ENCODE measurements at regions not wholly inside any gene's neighbourhood (a gene's known extent, or its start where the extent isn't known, plus 50 kb on each side); places are given as distances from the start of the nearest gene placed in this dataset.
"Not testable (repeated sequence)": the region's sequence is repeated elsewhere in the genome, so short reads cannot be mapped to it uniquely, and the experiment has no call there.

GRCh38 chr3:194189243-194189791 lies 53.4 kb downstream of the HES1 start:
- no peaks in the 10 kb centered on the region for H3K36me3 ChIP-seq (ENCODE audit: control insufficient read depth in 1 of 2, insufficient read depth in 2 of 2, low read length in 2 of 2)
- H3K27me3 ChIP-seq (ENCODE audit: low read depth, low read length): no peaks in the 10 kb centered on the region
- no peak overlapping the region for H3K27ac ChIP-seq (ENCODE audit: low read length)
- H3K4me3 ChIP-seq (ENCODE audit: low read depth in 1 of 2, low read length in 2 of 2): no peak overlapping the region
- no peaks in the 10 kb centered on the region for H3K4me1 ChIP-seq (ENCODE audit: control insufficient read depth in 1 of 2, insufficient read depth in 2 of 2, low read length in 2 of 2)
- no peaks in the 10 kb centered on the region for H3K9me3 ChIP-seq (ENCODE audit: control insufficient read depth in 1 of 2, low read length in 2 of 2)

GRCh38 chr3:194191850-194192249 lies 55.9 kb downstream of the HES1 start:
- not testable (repeated sequence) for H3K27me3 ChIP-seq (ENCODE audit: low read depth, low read length); H3K4me3 ChIP-seq (ENCODE audit: low read depth in 1 of 2, low read length in 2 of 2); H3K27ac ChIP-seq (ENCODE audit: low read length); H3K9me3 ChIP-seq (ENCODE audit: control insufficient read depth in 1 of 2, low read length in 2 of 2); H3K4me1 ChIP-seq (ENCODE audit: control insufficient read depth in 1 of 2, insufficient read depth in 2 of 2, low read length in 2 of 2); H3K36me3 ChIP-seq (ENCODE audit: control insufficient read depth in 1 of 2, insufficient read depth in 2 of 2, low read length in 2 of 2)

- H3K36me3 ChIP-seq (ENCODE audit: control insufficient read depth in 1 of 2, insufficient read depth in 2 of 2, low read length in 2 of 2): no peaks in the 10 kb centered on the region
- no peak overlapping the region for H3K4me3 ChIP-seq (ENCODE audit: low read depth in 1 of 2, low read length in 2 of 2)
- H3K27ac ChIP-seq (ENCODE audit: low read length): no peak overlapping the region
- no peaks in the 10 kb centered on the region for H3K27me3 ChIP-seq (ENCODE audit: low read depth, low read length)
- no peaks in the 10 kb centered on the region for H3K9me3 ChIP-seq (ENCODE audit: control insufficient read depth in 1 of 2, low read length in 2 of 2)
- H3K4me1 ChIP-seq (ENCODE audit: control insufficient read depth in 1 of 2, insufficient read depth in 2 of 2, low read length in 2 of 2): no peaks in the 10 kb centered on the region
Observed at GRCh38 chr3:194194051-194194756, 58.3 kb downstream of the HES1 start.

GRCh38 chr3:194194757-194195085 lies 58.8 kb downstream of the HES1 start:
- H3K9me3 ChIP-seq (ENCODE audit: control insufficient read depth in 1 of 2, low read length in 2 of 2): no peaks in the 10 kb centered on the region
- no peaks in the 10 kb centered on the region for H3K27me3 ChIP-seq (ENCODE audit: low read depth, low read length)
- no peaks in the 10 kb centered on the region for H3K36me3 ChIP-seq (ENCODE audit: control insufficient read depth in 1 of 2, insufficient read depth in 2 of 2, low read length in 2 of 2)
- no peak overlapping the region for H3K4me3 ChIP-seq (ENCODE audit: low read depth in 1 of 2, low read length in 2 of 2)
- no peak overlapping the region for H3K27ac ChIP-seq (ENCODE audit: low read length)
- H3K4me1 ChIP-seq (ENCODE audit: control insufficient read depth in 1 of 2, insufficient read depth in 2 of 2, low read length in 2 of 2): no peaks in the 10 kb centered on the region

GRCh38 chr3:194195611-194196010 lies 59.7 kb downstream of the HES1 start:
- Histone ChIP-seq H3K9me3 (ENCODE audit: control insufficient read depth in 1 of 2, low read length in 2 of 2) (no peaks in the 10 kb centered on the region), H3K27ac (ENCODE audit: low read length) (no peak overlapping the region), H3K4me3 (ENCODE audit: low read depth in 1 of 2, low read length in 2 of 2) (no peak overlapping the region), H3K27me3 (ENCODE audit: low read depth, low read length) (no peaks in the 10 kb centered on the region), H3K36me3 (ENCODE audit: control insufficient read depth in 1 of 2, insufficient read depth in 2 of 2, low read length in 2 of 2) (no peaks in the 10 kb centered on the region), H3K4me1 (ENCODE audit: control insufficient read depth in 1 of 2, insufficient read depth in 2 of 2, low read length in 2 of 2) (no peaks in the 10 kb centered on the region)

- Histone ChIP-seq H3K36me3 (ENCODE audit: control insufficient read depth in 1 of 2, insufficient read depth in 2 of 2, low read length in 2 of 2) (no peaks in the 10 kb centered on the region), H3K27me3 (ENCODE audit: low read depth, low read length) (no peaks in the 10 kb centered on the region), H3K4me1 (ENCODE audit: control insufficient read depth in 1 of 2, insufficient read depth in 2 of 2, low read length in 2 of 2) (no peaks in the 10 kb centered on the region), H3K4me3 (ENCODE audit: low read depth in 1 of 2, low read length in 2 of 2) (no peak overlapping the region), H3K9me3 (ENCODE audit: control insufficient read depth in 1 of 2, low read length in 2 of 2) (no peaks in the 10 kb centered on the region), H3K27ac (ENCODE audit: low read length) (no peak overlapping the region)
Observed at GRCh38 chr3:194196876-194197275, 60.9 kb downstream of the HES1 start.

- H3K36me3 ChIP-seq (ENCODE audit: control insufficient read depth in 1 of 2, insufficient read depth in 2 of 2, low read length in 2 of 2): no peaks in the 10 kb centered on the region
- H3K4me1 ChIP-seq (ENCODE audit: control insufficient read depth in 1 of 2, insufficient read depth in 2 of 2, low read length in 2 of 2): no peaks in the 10 kb centered on the region
- H3K9me3 ChIP-seq (ENCODE audit: control insufficient read depth in 1 of 2, low read length in 2 of 2): no peaks in the 10 kb centered on the region
- H3K4me3 ChIP-seq (ENCODE audit: low read depth in 1 of 2, low read length in 2 of 2): no peak overlapping the region
- no peaks in the 10 kb centered on the region for H3K27me3 ChIP-seq (ENCODE audit: low read depth, low read length)
- no peak overlapping the region for H3K27ac ChIP-seq (ENCODE audit: low read length)
Observed at GRCh38 chr3:194197396-194197960, 61.5 kb downstream of the HES1 start.

GRCh38 chr3:194197981-194198695 lies 62.2 kb downstream of the HES1 start:
- H3K4me3 ChIP-seq (ENCODE audit: low read depth in 1 of 2, low read length in 2 of 2): no peak overlapping the region
- H3K36me3 ChIP-seq (ENCODE audit: control insufficient read depth in 1 of 2, insufficient read depth in 2 of 2, low read length in 2 of 2): no peaks in the 10 kb centered on the region

GRCh38 chr3:194198938-194199337 lies 63.0 kb downstream of the HES1 start:
- H3K36me3 ChIP-seq (ENCODE audit: control insufficient read depth in 1 of 2, insufficient read depth in 2 of 2, low read length in 2 of 2): no peaks in the 10 kb centered on the region

More at GRCh38 chr3:194197981-194198695, 62.2 kb downstream of the HES1 start:
- H3K4me1 ChIP-seq (ENCODE audit: control insufficient read depth in 1 of 2, insufficient read depth in 2 of 2, low read length in 2 of 2): peaks cover 0 to 1% of the 10 kb centered on the region in 2 donors
- H3K27me3 ChIP-seq (ENCODE audit: low read depth, low read length): no peaks in the 10 kb centered on the region
- H3K9me3 ChIP-seq (ENCODE audit: control insufficient read depth in 1 of 2, low read length in 2 of 2): no peaks in the 10 kb centered on the region
- no peak overlapping the region for H3K27ac ChIP-seq (ENCODE audit: low read length)

GRCh38 chr3:194200422-194201081 lies 64.6 kb downstream of the HES1 start:
- Histone ChIP-seq H3K27me3 (ENCODE audit: low read depth, low read length) (peaks cover 11% of the 10 kb centered on the region), H3K36me3 (ENCODE audit: control insufficient read depth in 1 of 2, insufficient read depth in 2 of 2, low read length in 2 of 2) (no peaks in the 10 kb centered on the region), H3K4me1 (ENCODE audit: control insufficient read depth in 1 of 2, insufficient read depth in 2 of 2, low read length in 2 of 2) (peaks cover 0 to 14% of the 10 kb centered on the region in 2 donors), H3K4me3 (ENCODE audit: low read depth in 1 of 2, low read length in 2 of 2) (no peak overlapping the region), H3K9me3 (ENCODE audit: control insufficient read depth in 1 of 2, low read length in 2 of 2) (no peaks in the 10 kb centered on the region), H3K27ac (ENCODE audit: low read length) (no peak overlapping the region)

More at GRCh38 chr3:194198938-194199337, 63.0 kb downstream of the HES1 start:
- Histone ChIP-seq H3K9me3 (ENCODE audit: control insufficient read depth in 1 of 2, low read length in 2 of 2) (no peaks in the 10 kb centered on the region), H3K4me1 (ENCODE audit: control insufficient read depth in 1 of 2, insufficient read depth in 2 of 2, low read length in 2 of 2) (peaks cover 0 to 9% of the 10 kb centered on the region in 2 donors), H3K27me3 (ENCODE audit: low read depth, low read length) (peaks cover 5% of the 10 kb centered on the region), H3K4me3 (ENCODE audit: low read depth in 1 of 2, low read length in 2 of 2) (no peak overlapping the region), H3K27ac (ENCODE audit: low read length) (no peak overlapping the region)

All from muscle layer of duodenum (tissue), 2 donors.